ENCODE measurements at regions not wholly inside any gene's neighbourhood (a gene's known extent, or its start where the extent isn't known, plus 50 kb on each side); places are given as distances from the start of the nearest gene placed in this dataset.

DNA sequence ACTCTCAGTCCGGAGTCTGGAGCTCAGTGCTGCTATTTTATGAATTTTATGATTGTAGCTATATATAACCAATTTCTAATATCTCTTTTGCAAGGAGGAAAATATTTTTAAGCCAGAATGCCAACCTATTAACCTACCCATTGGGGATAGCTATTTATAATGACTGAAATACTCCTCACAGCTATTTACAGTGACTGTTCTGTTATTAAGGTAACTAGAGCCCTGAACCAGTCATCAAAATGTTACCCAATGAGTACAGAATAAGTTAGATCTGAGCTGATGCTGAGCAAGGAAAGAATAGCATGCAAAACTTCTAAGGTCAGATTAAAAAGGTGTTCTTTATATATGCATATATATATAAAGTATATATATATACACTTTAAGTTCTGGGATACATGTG, 79.6 kb upstream of the PPP2R3A start:
- no peak for DNase-seq

DNA sequence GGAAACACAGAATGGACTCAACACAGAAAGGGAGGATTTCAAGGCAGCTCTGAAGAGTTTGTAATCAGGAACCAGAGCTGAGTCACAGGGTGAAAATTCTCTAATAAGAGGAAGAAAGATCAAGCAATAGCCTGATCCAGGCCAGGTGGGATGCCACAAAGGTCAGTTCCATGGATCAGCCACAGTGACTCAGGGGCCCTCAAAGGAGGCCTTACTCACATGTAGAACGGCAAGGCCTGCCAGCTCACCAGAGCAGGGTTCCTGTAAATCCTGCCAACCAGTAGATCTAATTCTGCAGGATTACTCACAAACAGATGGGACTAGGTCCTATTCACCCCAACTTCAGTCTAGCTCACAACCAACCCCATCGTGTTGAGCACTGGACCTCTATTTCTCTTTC, 78.3 kb upstream of the PPP2R3A start:
- DNase-seq: no peak

GRCh38 chr3:135889443-135889842, 76.1 kb upstream of the PPP2R3A start:
- DNase-seq: no peak

- no peak for DNase-seq
Measured at GRCh38 chr3:135891121-135891520, 74.4 kb upstream of the PPP2R3A start.

DNA sequence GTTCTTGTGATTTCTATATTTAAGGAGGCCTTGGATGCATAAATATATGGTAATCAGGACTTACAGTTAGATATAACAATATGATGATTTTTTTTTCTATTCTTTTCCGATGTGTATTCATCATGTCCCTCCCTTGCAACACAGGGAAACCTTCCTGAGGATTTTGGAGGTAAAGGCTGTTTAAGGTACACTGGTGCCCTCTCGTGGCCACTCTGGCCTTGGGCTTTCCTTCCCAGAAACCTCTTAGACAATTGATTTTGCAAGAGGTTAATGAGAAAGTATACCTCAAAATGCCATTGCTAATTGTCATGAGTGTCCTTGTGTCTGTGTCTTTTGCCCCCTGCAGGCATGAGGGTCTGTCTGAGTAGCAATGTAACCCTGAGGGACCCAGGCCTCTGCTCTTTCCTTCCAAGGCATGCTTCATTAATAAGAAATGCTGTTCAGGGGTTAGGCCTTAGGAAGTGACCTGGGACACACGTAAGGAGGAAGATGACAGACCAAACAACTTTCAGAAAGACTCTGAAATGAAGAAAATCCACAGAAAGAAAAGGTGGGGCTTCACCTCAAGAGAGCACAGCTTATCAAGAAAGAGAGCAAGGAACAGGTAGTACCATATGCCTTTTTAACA, 70.3 kb upstream of the PPP2R3A start:
- peak; percentile 49 for DNase-seq

GRCh38 chr3:135895734-135896121, 69.8 kb upstream of the PPP2R3A start:
- no peak for DNase-seq

DNA sequence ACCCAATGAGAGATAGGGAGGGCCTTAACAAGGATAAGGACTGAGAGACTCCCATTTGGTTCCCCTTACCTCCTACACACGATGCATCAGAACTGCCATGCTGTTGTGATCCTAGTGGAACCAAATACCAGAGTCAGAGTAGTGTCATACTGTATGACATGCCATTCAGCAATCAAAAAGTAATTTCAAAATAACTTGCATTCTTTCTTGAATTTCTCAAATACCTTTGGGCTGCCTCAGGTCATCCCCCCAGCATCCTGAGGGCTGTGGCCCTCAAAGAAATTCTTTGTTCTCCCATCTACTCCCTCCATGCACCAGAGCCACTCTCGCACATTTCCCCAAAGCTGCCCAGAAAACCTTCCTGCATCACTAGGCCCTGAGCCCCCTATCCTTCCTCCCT, 68.9 kb upstream of the PPP2R3A start:
- DNase-seq: no peak

DNA sequence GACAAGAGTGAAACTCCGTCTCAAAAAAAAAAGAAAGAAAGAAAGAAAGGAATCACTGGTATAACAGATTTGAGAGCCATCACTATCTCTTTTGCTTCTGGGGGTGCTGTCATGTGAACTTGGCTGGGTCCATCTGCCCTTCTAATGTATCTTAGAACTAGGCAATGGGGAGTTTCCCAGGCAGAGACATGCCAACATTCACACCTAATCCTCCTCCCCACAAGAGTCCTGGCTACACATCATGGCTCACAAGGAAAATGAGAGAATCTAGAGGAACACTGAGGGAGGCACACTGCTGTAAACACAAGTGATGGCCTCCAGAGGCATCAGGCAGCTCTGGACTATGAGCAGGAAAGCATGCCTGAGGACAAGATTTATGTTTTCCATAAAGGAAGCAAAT, 67.8 kb upstream of the PPP2R3A start:
- DNase-seq: no peak

DNA sequence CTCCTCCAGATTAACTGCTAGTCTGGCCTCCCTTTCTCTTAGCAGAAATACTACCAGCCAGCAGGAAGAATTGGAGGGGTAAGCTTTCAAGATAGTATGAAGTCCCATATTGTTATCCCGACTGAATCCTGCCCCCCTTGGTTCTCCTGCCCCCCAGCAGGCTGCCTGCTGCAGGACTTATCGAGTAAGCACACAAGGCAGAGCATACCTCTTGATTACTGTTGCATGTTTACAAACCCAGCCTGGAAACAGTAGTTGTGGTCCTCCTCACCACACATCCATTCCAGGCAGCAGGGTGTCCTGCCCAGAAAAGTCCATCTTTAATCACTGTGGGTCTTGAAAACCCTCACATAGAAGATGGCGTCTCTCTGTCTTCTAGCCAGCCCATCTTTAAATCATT, 66.8 kb upstream of the PPP2R3A start:
- no peak for DNase-seq

DNA sequence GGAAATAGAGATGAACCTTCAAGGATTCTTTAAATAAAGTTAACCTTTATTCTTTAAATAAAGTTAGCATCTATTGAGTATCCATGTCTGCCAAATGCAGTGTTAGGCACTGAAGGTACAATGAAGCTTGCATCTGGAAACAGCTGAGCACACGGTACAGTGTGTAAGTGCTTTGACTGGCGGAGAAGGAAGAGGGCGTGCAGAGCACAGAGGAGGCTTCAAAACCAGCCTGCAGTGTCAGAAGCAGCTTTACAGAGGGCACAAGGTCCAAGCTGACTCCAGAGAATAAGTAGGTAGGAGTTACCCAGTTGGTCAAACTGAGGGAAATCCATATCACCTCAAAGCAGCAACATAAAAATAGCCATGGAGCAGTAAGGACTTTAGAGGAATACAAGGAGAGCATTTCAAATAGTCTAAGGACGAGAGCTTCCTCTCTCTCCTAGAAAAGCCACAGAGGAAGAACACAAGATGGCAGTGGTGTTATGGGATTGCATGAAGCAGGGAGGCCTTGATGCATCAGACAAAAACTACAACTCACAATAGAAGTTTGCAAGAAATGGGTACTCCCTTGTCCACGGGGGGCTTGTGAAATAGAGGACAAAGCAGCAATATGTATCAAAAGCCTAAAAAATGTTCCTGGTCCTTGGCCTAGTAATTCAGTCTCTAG, 60.3 kb upstream of the PPP2R3A start:
- DNase-seq: no peak

DNA sequence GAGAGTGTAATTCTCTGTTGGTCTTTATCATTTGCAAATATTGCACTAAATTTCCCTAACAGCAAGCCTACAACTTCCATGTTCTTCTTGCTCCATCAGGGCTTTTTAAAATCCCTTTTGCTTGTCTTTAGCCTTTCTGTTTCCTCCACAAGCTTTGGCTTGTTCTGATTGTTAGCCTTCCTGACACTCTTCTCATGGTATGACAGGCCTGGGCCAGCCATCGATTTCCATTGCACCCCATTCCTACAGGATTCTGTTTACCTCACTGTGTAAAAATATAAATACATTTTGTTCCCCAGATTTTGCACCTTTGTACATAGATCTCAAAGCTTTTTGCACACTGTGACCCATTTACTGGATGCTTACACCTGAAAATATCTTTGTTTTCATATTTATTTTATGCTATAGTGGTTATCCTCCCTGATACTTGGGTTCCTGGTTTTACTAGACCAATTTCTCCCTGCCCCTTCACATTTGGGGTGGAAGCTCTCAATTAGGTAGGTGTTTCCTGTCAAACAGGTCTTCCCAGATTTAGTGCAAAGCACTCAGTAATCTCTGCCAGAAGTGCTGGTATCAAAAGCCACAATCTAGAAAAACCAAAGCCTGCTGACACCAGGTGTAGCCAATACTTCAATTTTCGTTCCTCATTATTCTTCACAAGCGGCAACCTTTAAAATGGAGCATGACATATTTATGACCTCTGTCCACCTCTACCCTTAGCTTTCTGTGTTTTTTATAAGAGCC, 57.9 kb upstream of the PPP2R3A start:
- DNase-seq: no peak

GRCh38 chr3:135908225-135908624, 57.3 kb upstream of the PPP2R3A start:
- no peak for DNase-seq

- DNase-seq: no peak
Measured at GRCh38 chr3:135908737-135909136, 56.8 kb upstream of the PPP2R3A start.

DNA sequence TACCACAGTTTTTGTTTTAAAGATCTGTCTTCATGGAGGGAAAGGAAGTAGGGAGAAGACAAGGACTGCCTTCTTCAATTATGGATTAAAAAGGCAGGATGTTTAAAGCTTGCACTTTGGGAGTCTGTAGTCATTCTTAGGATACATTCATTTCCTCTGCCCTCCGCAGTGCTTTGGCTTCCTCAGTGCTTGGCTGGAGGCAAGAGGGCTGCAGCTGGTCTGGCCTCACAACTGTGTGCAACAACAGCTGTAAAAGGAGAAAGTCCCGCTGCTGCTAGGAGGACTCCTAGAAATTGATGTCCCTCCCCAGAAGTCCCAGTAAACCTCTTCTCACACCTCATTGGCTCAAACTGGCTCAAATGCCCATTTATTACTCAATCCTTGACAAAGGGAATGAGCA, 54.4 kb upstream of the PPP2R3A start:
- no peak for DNase-seq

DNA sequence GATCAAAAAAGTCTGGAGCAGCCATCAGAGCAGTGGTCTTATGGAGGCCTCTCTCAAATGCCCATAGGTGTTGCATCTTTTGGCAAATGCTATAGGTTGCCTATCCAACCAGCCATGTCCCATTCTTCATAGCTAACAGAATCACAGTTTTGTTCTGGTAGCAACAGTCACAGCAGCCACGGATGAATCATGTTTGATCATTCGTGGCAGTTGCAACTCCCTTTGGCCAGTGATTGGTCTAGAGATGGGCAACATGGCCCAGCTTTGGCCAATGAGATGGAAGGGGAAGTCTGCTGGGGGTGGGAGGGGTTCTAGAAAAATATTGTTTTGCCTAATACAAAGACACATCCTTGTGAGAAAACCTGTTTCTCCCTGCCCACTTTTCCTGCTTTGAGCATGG, 50.3 kb upstream of the PPP2R3A start:
- DNase-seq: no peak

All from NCI-H2081 treated with DMSO at 0.1 percent for 48 hours (cell line).